GM23338 (cell line): ENCODE measurements at regions not wholly inside any gene's neighbourhood (a gene's known extent, or its start where the extent isn't known, plus 50 kb on each side); places are given as distances from the start of the nearest gene placed in this dataset.

Source experiments
- CREB1 ChIP-seq: fragments of 250-450 bp; sonication (Bioruptor Pico); IDR thresholded peaks from 2 replicates; pipeline ENCODE4 v1.5.0; 2020; ENCODE audit warnings: low read depth, mild to moderate bottlenecking, moderate library complexity
- CTCF ChIP-seq, 2 experiments: fragments of 200-600 bp in 1 of 2; sonication (generic) in 1 of 2; conservative IDR thresholded peaks; 2 replicates each; pipeline versions ENCODE4 v1.5.1 to v1.6.1; 2016 to 2017; ENCODE audit warnings: antibody characterized with exemption in 2 of 2, low read depth in 2 of 2, mild to moderate bottlenecking in 2 of 2, moderate library complexity in 1 of 2
- EZH2 ChIP-seq: fragments of 200-600 bp; sonication (generic); IDR thresholded peaks from one replicate; pipeline ENCODE4 v1.8.0; 2017; ENCODE audit warnings: antibody characterized with exemption, mild to moderate bottlenecking, low read depth; ENCODE audit not compliant: unreplicated experiment
- EZH2phosphoT487 ChIP-seq: fragments of 200-600 bp; sonication (generic); IDR thresholded peaks from one replicate; pipeline ENCODE4 v1.8.1; 2018; ENCODE audit warnings: antibody characterized with exemption; ENCODE audit not compliant: unreplicated experiment
- JUNB ChIP-seq: IDR thresholded peaks from one replicate; pipeline ENCODE4 v1.6.1; 2016; ENCODE audit warnings: antibody characterized with exemption; ENCODE audit not compliant: unreplicated experiment
- POLR2AphosphoS5 ChIP-seq: IDR thresholded peaks from 2 replicates; pipeline ENCODE4 v1.6.1; 2016; ENCODE audit warnings: antibody characterized with exemption, low read depth
- REST ChIP-seq: IDR thresholded peaks from one replicate; pipeline ENCODE4 v1.6.1; 2018; ENCODE audit warnings: antibody characterized with exemption; ENCODE audit not compliant: unreplicated experiment
- STAT1 ChIP-seq: IDR thresholded peaks from one replicate; pipeline ENCODE4 v1.6.1; 2016; ENCODE audit warnings: antibody characterized with exemption; ENCODE audit not compliant: unreplicated experiment
- ZNF114 ChIP-seq: fragments of 250-450 bp; sonication (Bioruptor Pico); IDR thresholded peaks from 2 replicates; pipeline ENCODE4 v1.5.0; 2020; ENCODE audit warnings: mild to moderate bottlenecking, moderate library complexity
- TF ChIP-seq, protein P1 (sequence below): IDR thresholded peaks from 2 replicates; pipeline ENCODE4 v1.6.1; 2016; ENCODE audit warnings: antibody characterized with exemption

- no peak for TF ChIP-seq CTCF (conservative IDR thresholded peaks at IDR 0.05; ENCODE audit: low read depth in 2 of 2)
- TF ChIP-seq JUNB: no peak
- no peak for TF ChIP-seq POLR2AphosphoS5
- TF ChIP-seq EZH2: no peak
- TF ChIP-seq REST: no peak
- TF ChIP-seq ZNF114 (CRISPR knock-in tag): no peak
- no peak for TF ChIP-seq CREB1 (CRISPR knock-in tag)
- TF ChIP-seq STAT1: no peak
- TF ChIP-seq, protein P1, sequence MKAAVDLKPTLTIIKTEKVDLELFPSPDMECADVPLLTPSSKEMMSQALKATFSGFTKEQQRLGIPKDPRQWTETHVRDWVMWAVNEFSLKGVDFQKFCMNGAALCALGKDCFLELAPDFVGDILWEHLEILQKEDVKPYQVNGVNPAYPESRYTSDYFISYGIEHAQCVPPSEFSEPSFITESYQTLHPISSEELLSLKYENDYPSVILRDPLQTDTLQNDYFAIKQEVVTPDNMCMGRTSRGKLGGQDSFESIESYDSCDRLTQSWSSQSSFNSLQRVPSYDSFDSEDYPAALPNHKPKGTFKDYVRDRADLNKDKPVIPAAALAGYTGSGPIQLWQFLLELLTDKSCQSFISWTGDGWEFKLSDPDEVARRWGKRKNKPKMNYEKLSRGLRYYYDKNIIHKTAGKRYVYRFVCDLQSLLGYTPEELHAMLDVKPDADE: no peak
- TF ChIP-seq EZH2phosphoT487: no peak
These were observed 1138.6 kb upstream of the CDH8 start for GRCh38 chr16:63174801-63175200.
